ENCODE measurements at regions not wholly inside any gene's neighbourhood (a gene's known extent, or its start where the extent isn't known, plus 50 kb on each side); places are given as distances from the start of the nearest gene placed in this dataset.
A peak's percentile ranks its signal among the peaks of the same experiment; 100 is the strongest.
"Not testable (repeated sequence)": the region's sequence is repeated elsewhere in the genome, so short reads cannot be mapped to it uniquely, and the experiment has no call there.

- DNase-seq = no peak
These were observed 251.4 kb upstream of the B3GALT2 start for GRCh38 chr1:193437785-193438184.

- not testable (repeated sequence) for DNase-seq
These were observed 250.9 kb upstream of the B3GALT2 start for GRCh38 chr1:193437333-193437732.

GRCh38 chr1:193435781-193436180, 249.4 kb upstream of the B3GALT2 start:
- no peak for DNase-seq

GRCh38 chr1:193434319-193434718, 247.9 kb upstream of the B3GALT2 start:
- DNase-seq = no peak

GRCh38 chr1:193433599-193433998, 247.2 kb upstream of the B3GALT2 start:
- no peak for DNase-seq

GRCh38 chr1:193432979-193433587, 246.7 kb upstream of the B3GALT2 start:
- DNase-seq = no peak

GRCh38 chr1:193431265-193431977, 245.0 kb upstream of the B3GALT2 start:
- no peak for DNase-seq

- no peak for DNase-seq
These were observed 241.1 kb upstream of the B3GALT2 start for GRCh38 chr1:193427524-193427923.

GRCh38 chr1:193426061-193426460, 239.6 kb upstream of the B3GALT2 start:
- DNase-seq = no peak

- no peak for DNase-seq
These were observed 235.1 kb upstream of the B3GALT2 start for GRCh38 chr1:193421487-193421886.

- DNase-seq = no peak
These were observed 232.9 kb upstream of the B3GALT2 start for GRCh38 chr1:193419295-193419694.

- no peak for DNase-seq
These were observed 232.3 kb upstream of the B3GALT2 start for GRCh38 chr1:193418745-193419058.

GRCh38 chr1:193417945-193418744, 231.7 kb upstream of the B3GALT2 start:
- DNase-seq = no peak

GRCh38 chr1:193417403-193417802, 231.0 kb upstream of the B3GALT2 start:
- DNase-seq = no peak

GRCh38 chr1:193416226-193417024, 230.0 kb upstream of the B3GALT2 start:
- no peak for DNase-seq

- peak; percentile 7 for DNase-seq
These were observed 228.8 kb upstream of the B3GALT2 start for GRCh38 chr1:193415256-193415655.

- no peak for DNase-seq
These were observed 227.0 kb upstream of the B3GALT2 start for GRCh38 chr1:193413376-193413775.

- no peak for DNase-seq
These were observed 226.3 kb upstream of the B3GALT2 start for GRCh38 chr1:193412748-193413147.

- no peak for DNase-seq
These were observed 225.3 kb upstream of the B3GALT2 start for GRCh38 chr1:193411714-193412113.

GRCh38 chr1:193411215-193411614, 224.8 kb upstream of the B3GALT2 start:
- DNase-seq = no peak

- DNase-seq = no peak
These were observed 222.4 kb upstream of the B3GALT2 start for GRCh38 chr1:193408782-193409293.

- DNase-seq = peak; percentile 37
These were observed 220.5 kb upstream of the B3GALT2 start for GRCh38 chr1:193406901-193407300.

- no peak for DNase-seq
These were observed 217.8 kb upstream of the B3GALT2 start for GRCh38 chr1:193404236-193404635.

Data from NCI-H2171 treated with DMSO at 0.1 percent for 48 hours (cell line).